ENCODE measurements at regions not wholly inside any gene's neighbourhood (a gene's known extent, or its start where the extent isn't known, plus 50 kb on each side); places are given as distances from the start of the nearest gene placed in this dataset.

DNA sequence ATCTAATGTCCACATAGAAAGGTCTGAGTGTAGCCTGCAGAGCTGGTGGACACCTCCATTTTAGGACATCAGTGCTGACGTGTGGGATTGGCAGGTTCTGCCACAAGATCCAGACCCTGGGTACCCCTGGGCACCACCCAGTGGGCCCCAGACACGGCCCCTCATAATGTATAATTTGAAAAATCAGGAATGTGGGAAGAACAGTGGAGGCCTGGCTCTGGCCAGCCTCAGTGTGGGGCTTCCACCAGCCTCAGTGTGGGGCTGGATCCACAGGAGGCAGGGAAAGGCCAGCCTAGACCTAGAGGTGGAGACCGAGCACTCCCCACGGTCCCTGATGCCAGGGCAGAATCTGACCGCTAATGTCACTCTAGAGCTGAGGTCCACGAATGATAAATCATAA, 150.7 kb upstream of the SOX1 start:
- 31% methylated on average over 6 of the region's 6 CpGs for WGBS (ENCODE audit: insufficient coverage, insufficient replicate concordance, low lambda C conversion rate, missing lambda C conversion rate)

More for the DNA sequence above, 150.7 kb upstream of the SOX1 start:
- FAIRE-seq (no peak), DNase-seq (ENCODE audit: low read depth, low spot score) (no peak), ATAC-seq (no peak)
- Histone ChIP-seq H4K20me1 (ENCODE audit: control insufficient read depth, insufficient read depth) (no peaks in the 10 kb centered on the region), H3K4me2 (ENCODE audit: control insufficient read depth, insufficient read depth) (no peak overlapping the region), H3K4me3 (no peak overlapping the region), H3K9ac (ENCODE audit: control insufficient read depth, insufficient read depth, low read length) (no peak overlapping the region), H2AFZ (ENCODE audit: control insufficient read depth, low read depth, low read length) (no peak overlapping the region), H3K9me3 (replicated peaks; ENCODE audit: control insufficient read depth, insufficient read depth, low read length) (no peaks in the 10 kb centered on the region), H3K4me1 (ENCODE audit: control insufficient read depth, insufficient read depth, low read length) (no peaks in the 10 kb centered on the region), H3K27me3 (replicated peaks in 1 of 2; ENCODE audit: control insufficient read depth in 2 of 2, insufficient read depth in 2 of 2, low read length in 1 of 2) (no peaks in the 10 kb centered on the region), H3K36me3 (ENCODE audit: control insufficient read depth in 2 of 2, insufficient read depth in 2 of 2, low read length in 1 of 2) (no peaks in the 10 kb centered on the region), H3K27ac (ENCODE audit: control insufficient read depth, insufficient read depth) (no peak overlapping the region), H3K79me2 (ENCODE audit: control insufficient read depth, insufficient read depth, low read length) (no peaks in the 10 kb centered on the region)
- no TSS peak for BruUV-seq (replicated peaks)
- TF ChIP-seq PML (IDR thresholded peaks at IDR 0.05; ENCODE audit: low read length) (no peak), CBX5 (IDR thresholded peaks at IDR 0.05; ENCODE audit: low read depth) (no peak), KAT2A (conservative IDR thresholded peaks at IDR 0.05; ENCODE audit: control insufficient read depth, low read depth, low read length) (no peak), MXI1 (IDR thresholded peaks at IDR 0.05; ENCODE audit: low read depth, low read length) (no peak), MTA2 (IDR thresholded peaks at IDR 0.05; ENCODE audit: low read depth) (no peak), CUX1 (IDR thresholded peaks at IDR 0.05; ENCODE audit: insufficient replicate concordance, low read depth, low read length) (no peak), BCL11A (IDR thresholded peaks at IDR 0.05; ENCODE audit: low read depth, low read length) (no peak), ATF2 (IDR thresholded peaks at IDR 0.05; ENCODE audit: low read length) (no peak), IKZF2 (IDR thresholded peaks at IDR 0.05) (no peak), SP1 (IDR thresholded peaks at IDR 0.05; ENCODE audit: low read depth, low read length) (no peak), NKRF (conservative IDR thresholded peaks at IDR 0.05) (no peak), TARDBP (IDR thresholded peaks at IDR 0.05; ENCODE audit: borderline replicate concordance) (no peak), TCF7 (IDR thresholded peaks at IDR 0.05; ENCODE audit: borderline replicate concordance) (no peak), SMAD5 (IDR thresholded peaks at IDR 0.05; ENCODE audit: low read depth) (no peak), FOS (IDR thresholded peaks at IDR 0.05; ENCODE audit: borderline replicate concordance, extremely low read depth, insufficient read length) (no peak), RCOR1 (conservative IDR thresholded peaks at IDR 0.05; ENCODE audit: low read depth, low read length) (no peak), ETV6 (conservative IDR thresholded peaks at IDR 0.05 in 1 of 2, IDR thresholded peaks at IDR 0.05 in 1 of 2; ENCODE audit: borderline replicate concordance in 1 of 2, low read depth in 1 of 2) (no peak)
- ChIA-PET SMC1A (ENCODE audit: uncharacterized antibody, unreplicated experiment) (no interaction called here), RAD21 (ENCODE audit: unreplicated experiment) (no interaction called here), POLR2A (no interaction called here), CTCF (no interaction called here)
- intact Hi-C loops (cut with micrococcal nuclease; ENCODE audit: unreplicated experiment) = no loop called here
- in situ Hi-C loops (cut with MboI) = no loop called here

Data from GM12878 (cell line).